HCT116 (cell line): ENCODE measurements at regions not wholly inside any gene's neighbourhood (a gene's known extent, or its start where the extent isn't known, plus 50 kb on each side); places are given as distances from the start of the nearest gene placed in this dataset.

Source experiments
- ATAC-seq: fragments of 200-7000 bp; cut with Tn5 transposase; 2 replicates; pipeline ENCODE4 v1.9.1; 2020; ENCODE audit warnings: mild to moderate bottlenecking, moderate library complexity
- BruUV-seq: library from RNA; stranded (reverse); fragments of 400-500 nt; replicated peaks from 2 replicates; lab custom pipeline; 2021; lab: Mats Ljungman, UMichigan
- CTCF ChIA-PET: fragments of 300-600 bp; sonication (Branson Sonifier 250); formaldehyde crosslinking; loops from one replicate; lab custom pipeline; 2021; ENCODE audit warnings: antibody characterized with exemption; lab: Charles Lee
- POLR2A ChIA-PET: fragments of 300-600, 350-600 bp; sonication (Branson Sonifier 250); formaldehyde crosslinking; loops from one replicate; lab custom pipeline; 2021; ENCODE audit warnings: antibody characterized with exemption; lab: Charles Lee
- RAD21 ChIA-PET, 2 experiments: fragments of 300-600 bp; sonication (Branson Sonifier 250); formaldehyde crosslinking; loops; one replicate each; lab custom pipeline; 2023; ENCODE audit warnings: low total read pairs in 2 of 2; ENCODE audit not compliant: uncharacterized antibody in 2 of 2, unreplicated experiment in 2 of 2, low non-redundant PET in 1 of 2; lab: Charles Lee
- DNase-seq: peaks from one replicate; pipeline ENCODE4 v3.0.0-alpha.2; 2010; ENCODE audit warnings: low read depth, low spot score
- H2AFZ ChIP-seq: fragments of 200-600 bp; shearing (Covaris generic), sonication (generic); 2 replicates; pipeline ENCODE4 v1.6.1; 2017; ENCODE audit warnings: low read depth, mixed run types, mixed read lengths, antibody characterized with exemption, low read length; ENCODE audit not compliant: poor library complexity, severe bottlenecking
- H3K27ac ChIP-seq: 2 replicates; pipeline ENCODE4 v1.5.1; 2012; ENCODE audit warnings: low read depth, low read length
- H3K27me3 ChIP-seq: fragments of 200-600 bp; sonication (generic); 2 replicates; pipeline ENCODE4 v1.6.1; 2016; ENCODE audit warnings: mixed run types, low read length, mixed read lengths; ENCODE audit not compliant: insufficient read depth
- H3K36me3 ChIP-seq, 2 experiments: fragments of 200-500 bp in 1 of 2; fragments of 200-600 bp in 1 of 2; sonication (Bioruptor generic) in 1 of 2; sonication (generic) in 1 of 2; 2 replicates each; pipeline versions ENCODE4 v1.5.1 to v1.6.1; 2014 to 2016; ENCODE audit warnings: low read length in 2 of 2, inconsistent platforms in 1 of 2, mixed read lengths in 1 of 2, mixed run types in 1 of 2; ENCODE audit not compliant: insufficient read depth in 2 of 2, control insufficient read depth in 1 of 2
- H3K4me1 ChIP-seq, 2 experiments: fragments of 200-600 bp in 1 of 2; sonication (generic) in 1 of 2; 2 replicates each; pipeline versions ENCODE4 v1.5.1 to v1.6.1; 2012 to 2017; ENCODE audit warnings: low read length in 2 of 2, inconsistent platforms in 1 of 2, mild to moderate bottlenecking in 1 of 2, mixed read lengths in 1 of 2, mixed run types in 1 of 2, moderate library complexity in 1 of 2; ENCODE audit not compliant: insufficient read depth in 2 of 2, control insufficient read depth in 1 of 2
- H3K4me2 ChIP-seq: fragments of 200-600 bp; sonication (generic); 2 replicates; pipeline ENCODE4 v1.6.1; 2017; ENCODE audit warnings: mixed run types, low read length, mixed read lengths
- H3K4me3 ChIP-seq, 2 experiments: fragments of 200-600 bp in 1 of 2; sonication (generic) in 1 of 2; replicated peaks in 1 of 2; 2 replicates each; pipeline ENCODE4 v1.5.1; 2011 to 2016; ENCODE audit warnings: low read length in 2 of 2, control low read depth in 1 of 2, low read depth in 1 of 2, mild to moderate bottlenecking in 1 of 2, mixed read lengths in 1 of 2, mixed run types in 1 of 2
- H3K79me2 ChIP-seq: fragments of 200-600 bp; sonication (generic); 2 replicates; pipeline ENCODE4 v1.6.1; 2017; ENCODE audit warnings: mild to moderate bottlenecking, mixed run types, low read length, moderate library complexity, mixed read lengths; ENCODE audit not compliant: insufficient read depth
- H3K9ac ChIP-seq: fragments of 200-600 bp; sonication (generic); 2 replicates; pipeline ENCODE4 v1.6.1; 2016; ENCODE audit warnings: low read length, mixed read lengths
- H3K9me2 ChIP-seq: fragments of 200-600 bp; sonication (generic), shearing (Covaris generic); 2 replicates; pipeline ENCODE4 v1.6.1; 2017; ENCODE audit warnings: mixed run types, mild to moderate bottlenecking, moderate library complexity; ENCODE audit not compliant: insufficient read depth
- H3K9me3 ChIP-seq, 2 experiments: fragments of 200-500 bp in 1 of 2; fragments of 200-600 bp in 1 of 2; sonication (Bioruptor generic) in 1 of 2; sonication (generic) in 1 of 2; 2 replicates each; pipeline ENCODE4 v1.6.1; 2014 to 2017; ENCODE audit warnings: low read length in 2 of 2, mixed read lengths in 2 of 2, inconsistent platforms in 1 of 2, low read depth in 1 of 2, mild to moderate bottlenecking in 1 of 2, mixed run types in 1 of 2, moderate library complexity in 1 of 2; ENCODE audit not compliant: control insufficient read depth in 1 of 2, insufficient read depth in 1 of 2
- H4K20me1 ChIP-seq: fragments of 200-600 bp; sonication (generic), shearing (Covaris generic); 2 replicates; pipeline ENCODE4 v1.6.1; 2017; ENCODE audit warnings: mixed run types, mild to moderate bottlenecking, moderate library complexity; ENCODE audit not compliant: insufficient read depth
- CBX3 ChIP-seq: IDR thresholded peaks from 2 replicates; pipeline ENCODE4 v1.6.1; 2012; ENCODE audit warnings: low read depth
- ELF1 ChIP-seq: IDR thresholded peaks from 2 replicates; pipeline ENCODE4 v1.6.1; 2012; ENCODE audit warnings: low read depth, borderline replicate concordance
- FOSL1 ChIP-seq: IDR thresholded peaks from 2 replicates; pipeline ENCODE4 v1.6.1; 2012; ENCODE audit warnings: low read depth
- JUND ChIP-seq: IDR thresholded peaks from 2 replicates; pipeline ENCODE4 v1.6.1; 2012
- POLR2AphosphoS5 ChIP-seq: IDR thresholded peaks from 2 replicates; pipeline ENCODE4 v1.6.1; 2011; ENCODE audit warnings: mild to moderate bottlenecking, low read depth, low read length, moderate library complexity
- SRF ChIP-seq: IDR thresholded peaks from 2 replicates; pipeline ENCODE4 v1.6.1; 2012; ENCODE audit warnings: low read depth
- ZFX ChIP-seq: fragments of 450-650 bp; IDR thresholded peaks from 2 replicates; pipeline ENCODE4 v1.6.1; 2017
- intact Hi-C: fragments of 100-400 bp; cut with micrococcal nuclease; formaldehyde crosslinking; loops from 2 replicates; pipeline ENCODE4 v1.10.0; 2022
- TF ChIP-seq, protein P1 (sequence below): IDR thresholded peaks from 2 replicates; pipeline ENCODE4 v1.6.1; 2011; ENCODE audit warnings: mild to moderate bottlenecking, low read length, moderate library complexity; ENCODE audit not compliant: insufficient replicate concordance; ENCODE audit errors: extremely low read depth
- TF ChIP-seq, protein P2 (sequence below): IDR thresholded peaks from 2 replicates; pipeline ENCODE4 v1.6.1; 2012

DNA sequence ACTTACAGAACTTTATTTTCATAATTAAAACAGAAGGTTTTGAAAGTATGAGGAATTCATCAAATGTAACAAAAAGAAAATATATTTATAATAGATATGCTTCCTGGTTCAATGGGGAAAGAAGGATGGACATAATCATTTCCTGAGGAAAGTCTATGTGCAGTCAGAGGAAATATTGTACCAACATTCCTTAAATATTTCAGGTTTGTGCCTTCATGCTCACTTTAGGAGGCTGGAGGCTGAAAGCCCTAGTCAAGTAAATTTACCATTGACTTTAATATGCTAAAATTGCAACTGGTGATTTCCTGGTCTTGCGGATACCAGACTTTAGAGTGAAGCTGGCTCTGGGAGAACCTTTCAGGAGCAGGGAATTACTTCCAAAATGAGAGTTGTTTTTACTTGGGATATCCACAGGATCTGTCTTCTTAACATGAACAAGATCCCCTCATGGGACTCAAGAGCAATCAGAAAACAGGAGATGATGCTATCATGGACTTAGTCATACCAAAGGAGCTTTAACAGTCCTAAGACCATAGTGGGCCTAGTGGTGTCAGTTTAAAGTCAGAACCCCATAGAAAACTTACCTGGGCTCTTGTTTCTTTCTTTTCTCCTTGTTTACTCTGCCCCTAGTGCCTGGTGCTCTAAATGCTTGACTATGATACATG, 762.8 kb upstream of the GRAMD2B start:
- no peak for DNase-seq
- H3K4me2 ChIP-seq = no peak overlapping the region
- RAD21 ChIA-PET = no interaction called here
- no TSS peak for BruUV-seq
- H4K20me1 ChIP-seq = no peaks in the 10 kb centered on the region
- no peak overlapping the region for H2AFZ ChIP-seq
- CTCF ChIA-PET = no interaction called here
- no peak for ATAC-seq
- TF ChIP-seq ZFX = no peak
- no peak for TF ChIP-seq POLR2AphosphoS5
- TF ChIP-seq SRF = no peak
- no peak for TF ChIP-seq ELF1
- TF ChIP-seq CBX3 = no peak
- TF ChIP-seq JUND = no peak
- TF ChIP-seq, protein P1, sequence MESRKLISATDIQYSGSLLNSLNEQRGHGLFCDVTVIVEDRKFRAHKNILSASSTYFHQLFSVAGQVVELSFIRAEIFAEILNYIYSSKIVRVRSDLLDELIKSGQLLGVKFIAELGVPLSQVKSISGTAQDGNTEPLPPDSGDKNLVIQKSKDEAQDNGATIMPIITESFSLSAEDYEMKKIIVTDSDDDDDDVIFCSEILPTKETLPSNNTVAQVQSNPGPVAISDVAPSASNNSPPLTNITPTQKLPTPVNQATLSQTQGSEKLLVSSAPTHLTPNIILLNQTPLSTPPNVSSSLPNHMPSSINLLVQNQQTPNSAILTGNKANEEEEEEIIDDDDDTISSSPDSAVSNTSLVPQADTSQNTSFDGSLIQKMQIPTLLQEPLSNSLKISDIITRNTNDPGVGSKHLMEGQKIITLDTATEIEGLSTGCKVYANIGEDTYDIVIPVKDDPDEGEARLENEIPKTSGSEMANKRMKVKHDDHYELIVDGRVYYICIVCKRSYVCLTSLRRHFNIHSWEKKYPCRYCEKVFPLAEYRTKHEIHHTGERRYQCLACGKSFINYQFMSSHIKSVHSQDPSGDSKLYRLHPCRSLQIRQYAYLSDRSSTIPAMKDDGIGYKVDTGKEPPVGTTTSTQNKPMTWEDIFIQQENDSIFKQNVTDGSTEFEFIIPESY = no peak
- no peak for TF ChIP-seq FOSL1
- TF ChIP-seq, protein P2, sequence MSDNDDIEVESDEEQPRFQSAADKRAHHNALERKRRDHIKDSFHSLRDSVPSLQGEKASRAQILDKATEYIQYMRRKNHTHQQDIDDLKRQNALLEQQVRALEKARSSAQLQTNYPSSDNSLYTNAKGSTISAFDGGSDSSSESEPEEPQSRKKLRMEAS = no peak
- H3K9ac ChIP-seq = no peak overlapping the region
- no peaks in the 10 kb centered on the region for H3K36me3 ChIP-seq
- POLR2A ChIA-PET = no interaction called here
- H3K9me3 ChIP-seq = no peaks in the 10 kb centered on the region
- intact Hi-C loops = no loop called here
- no peak overlapping the region for H3K27ac ChIP-seq
- no peaks in the 10 kb centered on the region for H3K79me2 ChIP-seq
- H3K9me2 ChIP-seq = no peaks in the 10 kb centered on the region
- no peaks in the 10 kb centered on the region for H3K4me1 ChIP-seq
- no peak overlapping the region for H3K4me3 ChIP-seq
- H3K27me3 ChIP-seq = no peaks in the 10 kb centered on the region
